ENCODE measurements at regions not wholly inside any gene's neighbourhood (a gene's known extent, or its start where the extent isn't known, plus 50 kb on each side); places are given as distances from the start of the nearest gene placed in this dataset.
"Not testable (repeated sequence)": the region's sequence is repeated elsewhere in the genome, so short reads cannot be mapped to it uniquely, and the experiment has no call there.

GRCh38 chr5:12965804-12966203, 978.7 kb downstream of the DNAH5 start:
- H3K9me3 ChIP-seq = no peaks in the 10 kb centered on the region
- DNase-seq (ENCODE audit: low spot score in 2 of 2) = no peak
- TF ChIP-seq CTCF (IDR thresholded peaks at IDR 0.05) (no peak), POLR2AphosphoS5 (IDR thresholded peaks at IDR 0.05) (no peak), POLR2A (IDR thresholded peaks at IDR 0.05) (no peak), EP300 (IDR thresholded peaks at IDR 0.05) (no peak)
- H3K4me3 ChIP-seq = no peak overlapping the region
- H3K36me3 ChIP-seq = no peaks in the 10 kb centered on the region
- WGBS = 87% methylated on average over 4 of the region's 4 CpGs
- H3K27ac ChIP-seq = no peak overlapping the region
- H3K4me1 ChIP-seq = no peaks in the 10 kb centered on the region
- no peaks in the 10 kb centered on the region for H3K27me3 ChIP-seq

- WGBS = 69% methylated on average over 1 of the region's 1 CpG
- Histone ChIP-seq H3K27ac (no peak overlapping the region), H3K4me3 (no peak overlapping the region), H3K4me1 (no peaks in the 10 kb centered on the region), H3K36me3 (no peaks in the 10 kb centered on the region), H3K27me3 (no peaks in the 10 kb centered on the region), H3K9me3 (no peaks in the 10 kb centered on the region)
- TF ChIP-seq POLR2A (IDR thresholded peaks at IDR 0.05) = no peak
- no peak for TF ChIP-seq CTCF (IDR thresholded peaks at IDR 0.05)
- no peak for TF ChIP-seq EP300 (IDR thresholded peaks at IDR 0.05)
- TF ChIP-seq POLR2AphosphoS5 (IDR thresholded peaks at IDR 0.05) = no peak
- no peak for DNase-seq (ENCODE audit: low spot score in 2 of 2)
Measured at GRCh38 chr5:12959713-12960112, 984.8 kb downstream of the DNAH5 start.

GRCh38 chr5:12952409-12952808, 992.1 kb downstream of the DNAH5 start:
- H3K36me3 ChIP-seq = no peaks in the 10 kb centered on the region
- H3K27me3 ChIP-seq = no peaks in the 10 kb centered on the region
- no peak for DNase-seq (ENCODE audit: low spot score in 2 of 2)
- TF ChIP-seq EP300 (IDR thresholded peaks at IDR 0.05) (no peak), CTCF (IDR thresholded peaks at IDR 0.05) (no peak), POLR2AphosphoS5 (IDR thresholded peaks at IDR 0.05) (no peak), POLR2A (IDR thresholded peaks at IDR 0.05) (no peak)
- H3K27ac ChIP-seq = no peak overlapping the region
- WGBS = 29% methylated on average over 2 of the region's 2 CpGs
- no peak overlapping the region for H3K4me3 ChIP-seq
- H3K9me3 ChIP-seq = no peaks in the 10 kb centered on the region
- H3K4me1 ChIP-seq = no peaks in the 10 kb centered on the region

- DNase-seq (ENCODE audit: low spot score in 2 of 2) = no peak
- H3K27ac ChIP-seq = no peak overlapping the region
- no peaks in the 10 kb centered on the region for H3K27me3 ChIP-seq
- H3K4me1 ChIP-seq = no peaks in the 10 kb centered on the region
- H3K4me3 ChIP-seq = no peak overlapping the region
- no peaks in the 10 kb centered on the region for H3K36me3 ChIP-seq
- 84% methylated on average over 3 of the region's 3 CpGs for WGBS
- H3K9me3 ChIP-seq = no peaks in the 10 kb centered on the region
- TF ChIP-seq EP300 (IDR thresholded peaks at IDR 0.05) (no peak), POLR2AphosphoS5 (IDR thresholded peaks at IDR 0.05) (no peak), CTCF (IDR thresholded peaks at IDR 0.05) (no peak), POLR2A (IDR thresholded peaks at IDR 0.05) (no peak)
Measured at GRCh38 chr5:12951846-12952245, 992.6 kb downstream of the DNAH5 start.

GRCh38 chr5:12947379-12947778, 997.1 kb downstream of the DNAH5 start:
- WGBS = 81% methylated on average over 3 of the region's 3 CpGs
- DNase-seq (ENCODE audit: low spot score in 2 of 2) = no peak
- no peaks in the 10 kb centered on the region for H3K4me1 ChIP-seq
- no peaks in the 10 kb centered on the region for H3K27me3 ChIP-seq
- H3K27ac ChIP-seq = no peak overlapping the region
- no peaks in the 10 kb centered on the region for H3K9me3 ChIP-seq
- H3K36me3 ChIP-seq = no peaks in the 10 kb centered on the region
- H3K4me3 ChIP-seq = no peak overlapping the region
- TF ChIP-seq POLR2A (IDR thresholded peaks at IDR 0.05) (no peak), CTCF (IDR thresholded peaks at IDR 0.05) (no peak), EP300 (IDR thresholded peaks at IDR 0.05) (no peak), POLR2AphosphoS5 (IDR thresholded peaks at IDR 0.05) (no peak)

GRCh38 chr5:12945477-12945876, 999.0 kb downstream of the DNAH5 start:
- not testable (repeated sequence) for H3K27me3 ChIP-seq; H3K27ac ChIP-seq; H3K36me3 ChIP-seq; H3K4me3 ChIP-seq; H3K9me3 ChIP-seq; DNase-seq (ENCODE audit: low spot score in 2 of 2); H3K4me1 ChIP-seq
- 100% methylated on average over 1 of the region's 1 CpG for WGBS
